GM12878 (cell line): ENCODE measurements at regions not wholly inside any gene's neighbourhood (a gene's known extent, or its start where the extent isn't known, plus 50 kb on each side); places are given as distances from the start of the nearest gene placed in this dataset.

Experiments used
- ATAC-seq: fragments of 200-7000 bp; cut with Tn5 transposase; 3 replicates; pipeline ENCODE4 v1.9.1; 2020; ENCODE audit warnings: mild to moderate bottlenecking, moderate library complexity
- BruUV-seq: library from RNA; stranded (reverse); fragments of 400-500 nt; replicated peaks from 2 replicates; lab custom pipeline; 2021; lab: Mats Ljungman, UMichigan
- CTCF ChIA-PET: fragments of 300-600 bp; sonication (Branson Sonifier 250); formaldehyde crosslinking; extraction: SDS; loops from one replicate; lab custom pipeline; 2021; ENCODE audit warnings: inconsistent platforms; lab: Yijun Ruan, JAX
- POLR2A ChIA-PET: fragments of 350-600 bp; formaldehyde crosslinking; extraction: SDS; loops from one replicate; lab custom pipeline; 2021; ENCODE audit warnings: inconsistent platforms; lab: Charles Lee
- RAD21 ChIA-PET: fragments of 300-600 bp; sonication (Branson Sonifier 250); formaldehyde crosslinking; loops from one replicate; lab custom pipeline; 2023; ENCODE audit warnings: antibody characterized with exemption; ENCODE audit not compliant: unreplicated experiment; lab: Charles Lee
- SMC1A ChIA-PET: fragments of 300-600 bp; sonication (Branson Sonifier 250); formaldehyde crosslinking; loops from one replicate; lab custom pipeline; 2023; ENCODE audit not compliant: unreplicated experiment, uncharacterized antibody; lab: Charles Lee
- DNase-seq: peaks from one replicate; pipeline ENCODE4 v3.0.0-alpha.2; 2011; ENCODE audit warnings: low read depth, low spot score
- FAIRE-seq: peaks from 3 replicates; lab custom pipeline; 2011; peaks lifted over from hg19 to GRCh38; lab: Jason Lieb, UNC
- H2AFZ ChIP-seq: 2 replicates; pipeline ENCODE4 v1.6.0; 2011; ENCODE audit warnings: low read depth, low read length, control low read depth; ENCODE audit not compliant: control insufficient read depth
- H3K27ac ChIP-seq: 2 replicates; pipeline ENCODE4 v1.5.1; 2011; ENCODE audit warnings: control low read depth; ENCODE audit not compliant: control insufficient read depth, insufficient read depth
- H3K27me3 ChIP-seq, 2 experiments: replicated peaks in 1 of 2; 2 replicates each; pipeline versions ENCODE4 v1.6.0 to v1.6.1; 2011; ENCODE audit warnings: low read length in 1 of 2; ENCODE audit not compliant: control insufficient read depth in 2 of 2, insufficient read depth in 2 of 2
- H3K36me3 ChIP-seq, 2 experiments: 2 replicates each; pipeline ENCODE4 v1.5.1; 2011; ENCODE audit warnings: low read length in 1 of 2; ENCODE audit not compliant: control insufficient read depth in 2 of 2, insufficient read depth in 2 of 2
- H3K4me1 ChIP-seq: 2 replicates; pipeline ENCODE4 v1.6.1; 2011; ENCODE audit warnings: mild to moderate bottlenecking, low read length, moderate library complexity, mixed read lengths; ENCODE audit not compliant: control insufficient read depth, insufficient read depth
- H3K4me2 ChIP-seq: 2 replicates; pipeline ENCODE4 v1.6.0; 2011; ENCODE audit warnings: control low read depth; ENCODE audit not compliant: control insufficient read depth, insufficient read depth
- H3K4me3 ChIP-seq: fragments of 200-600 bp; sonication (generic); 2 replicates; pipeline ENCODE4 v1.5.1; 2016
- H3K79me2 ChIP-seq: 2 replicates; pipeline ENCODE4 v1.6.0; 2011; ENCODE audit warnings: low read length; ENCODE audit not compliant: control insufficient read depth, insufficient read depth
- H3K9ac ChIP-seq: 2 replicates; pipeline ENCODE4 v1.8.0; 2011; ENCODE audit warnings: low read length, control low read depth, mixed read lengths; ENCODE audit not compliant: control insufficient read depth, insufficient read depth
- H3K9me3 ChIP-seq: replicated peaks from 3 replicates; pipeline ENCODE4 v1.5.1; 2011; ENCODE audit warnings: mild to moderate bottlenecking, low read length; ENCODE audit not compliant: control insufficient read depth, insufficient read depth
- H4K20me1 ChIP-seq: 2 replicates; pipeline ENCODE4 v1.6.0; 2011; ENCODE audit not compliant: control insufficient read depth, insufficient read depth
- ETV6 ChIP-seq, 2 experiments: fragments of 450-650 bp in 1 of 2; IDR thresholded peaks in 1 of 2; conservative IDR thresholded peaks in 1 of 2; 2 replicates each; pipeline ENCODE4 v1.6.1; 2014; ENCODE audit warnings: antibody characterized with exemption in 1 of 2, borderline replicate concordance in 1 of 2, low read depth in 1 of 2, mild to moderate bottlenecking in 1 of 2, moderate library complexity in 1 of 2
- FOXM1 ChIP-seq: IDR thresholded peaks from 2 replicates; pipeline ENCODE4 v1.6.1; 2012; ENCODE audit warnings: low read depth, mild to moderate bottlenecking, inconsistent platforms, low read length, moderate library complexity
- IKZF1 ChIP-seq: fragments of 450-650 bp; conservative IDR thresholded peaks from 2 replicates; pipeline ENCODE4 v1.6.1; 2017; ENCODE audit warnings: antibody characterized with exemption, mild to moderate bottlenecking
- MEF2B ChIP-seq: fragments of 450-650 bp; IDR thresholded peaks from 2 replicates; pipeline ENCODE4 v1.6.1; 2018; ENCODE audit warnings: mild to moderate bottlenecking, moderate library complexity; ENCODE audit not compliant: partially characterized antibody, poor library complexity, severe bottlenecking
- NFXL1 ChIP-seq: fragments of 450-650 bp; IDR thresholded peaks from 2 replicates; pipeline ENCODE4 v1.6.1; 2017; ENCODE audit warnings: antibody characterized with exemption, mild to moderate bottlenecking, borderline replicate concordance
- SRF ChIP-seq, 2 experiments: IDR thresholded peaks; 2 replicates each; pipeline ENCODE4 v1.6.1; 2011; ENCODE audit warnings: low read depth in 2 of 2, low read length in 2 of 2, mild to moderate bottlenecking in 1 of 2, moderate library complexity in 1 of 2
- SUPT20H ChIP-seq: IDR thresholded peaks from 2 replicates; pipeline ENCODE4 v1.6.1; 2011; ENCODE audit warnings: low read depth, mild to moderate bottlenecking, low read length, moderate library complexity, borderline replicate concordance; ENCODE audit not compliant: control insufficient read depth
- ZNF592 ChIP-seq: fragments of 450-650 bp; IDR thresholded peaks from 2 replicates; pipeline ENCODE4 v1.6.1; 2017; ENCODE audit warnings: mild to moderate bottlenecking, moderate library complexity
- WGBS: methylation state at CpG from one replicate; pipeline ENCODE4 v1.1.6; 2016; ENCODE audit warnings: low lambda C conversion rate; ENCODE audit not compliant: insufficient replicate concordance, insufficient coverage; ENCODE audit errors: missing lambda C conversion rate; 5-methylcytosine and 5-hydroxymethylcytosine counted together
- in situ Hi-C: fragments of 300-500 bp; cut with MboI; formaldehyde crosslinking; loops from 9 replicates; pipeline ENCODE4 v1.14.3; 2018; ENCODE audit warnings: mixed read lengths
- intact Hi-C: fragments of 100-400 bp; cut with micrococcal nuclease; formaldehyde crosslinking; loops from one replicate; pipeline ENCODE4 v1.14.2; 2022; ENCODE audit not compliant: unreplicated experiment

- no peaks in the 10 kb centered on the region for H3K4me1 ChIP-seq
- no peak overlapping the region for H3K4me3 ChIP-seq
- no peaks in the 10 kb centered on the region for H3K9me3 ChIP-seq
- ChIA-PET POLR2A (no interaction called here), CTCF (no interaction called here), RAD21 (no interaction called here), SMC1A (interaction anchor here (0.6 kb wide), 1 partner anchor 30 kb away, joined by 3 read pairs; no protein-coding TSS in a partner anchor)
- no peak overlapping the region for H3K9ac ChIP-seq
- H4K20me1 ChIP-seq, result no peaks in the 10 kb centered on the region
- no peaks in the 10 kb centered on the region; a peak in 1 of 4 replicates for H3K36me3 ChIP-seq
- ATAC-seq (no peak), DNase-seq (no peak), FAIRE-seq (no peak)
- H3K27me3 ChIP-seq, result no peaks in the 10 kb centered on the region
- H3K27ac ChIP-seq, result no peak overlapping the region
- WGBS, result 23% methylated on average over 5 of the region's 5 CpGs
- in situ Hi-C loops, result no loop called here
- H2AFZ ChIP-seq, result no peak overlapping the region
- H3K4me2 ChIP-seq, result no peak overlapping the region
- TF ChIP-seq ETV6 (conservative IDR thresholded peaks at IDR 0.05 in 1 of 2, IDR thresholded peaks at IDR 0.05 in 1 of 2; ENCODE audit: borderline replicate concordance in 1 of 2, low read depth in 1 of 2) (no peak), MEF2B (no peak), SUPT20H (no peak), SRF (IDR thresholded peaks at IDR 0.05; ENCODE audit: low read depth in 2 of 2, low read length in 2 of 2) (no peak), IKZF1 (no peak), ZNF592 (no peak), NFXL1 (no peak), FOXM1 (no peak)
- intact Hi-C loops, result no loop called here
- no TSS peak for BruUV-seq
- H3K79me2 ChIP-seq, result no peaks in the 10 kb centered on the region
Observed at GRCh38 chr14:56065621-56066290, 52.5 kb upstream of the PELI2 start.
